HFFc6 (cell line): ENCODE measurements at regions not wholly inside any gene's neighbourhood (a gene's known extent, or its start where the extent isn't known, plus 50 kb on each side); places are given as distances from the start of the nearest gene placed in this dataset.

ENCODE experiments used
- DNase-seq: peaks from one replicate; pipeline ENCODE4 v3.0.0-alpha.2; 2018
- H3K27ac Mint-ChIP-seq: 2 replicates; pipeline ENCODE4 v1.8.0; 2020; ENCODE audit warnings: mild to moderate bottlenecking, mixed read lengths
- H3K27me3 Mint-ChIP-seq: 2 replicates; pipeline ENCODE4 v1.8.0; 2021; ENCODE audit warnings: mild to moderate bottlenecking, moderate library complexity, mixed read lengths; ENCODE audit not compliant: insufficient read depth
- H3K36me3 Mint-ChIP-seq: 2 replicates; pipeline ENCODE4 v1.8.0; 2021; ENCODE audit warnings: low read depth, mixed read lengths
- H3K4me1 Mint-ChIP-seq: 2 replicates; pipeline ENCODE4 v1.8.0; 2020; ENCODE audit warnings: low read depth, mixed read lengths
- H3K4me3 Mint-ChIP-seq: 2 replicates; pipeline ENCODE4 v1.8.0; 2020; ENCODE audit warnings: mild to moderate bottlenecking, moderate library complexity, mixed read lengths
- H3K9me3 Mint-ChIP-seq: 2 replicates; pipeline ENCODE4 v1.8.0; 2020; ENCODE audit warnings: mild to moderate bottlenecking, mixed read lengths
- CTCF ChIP-seq: fragments of 200-600 bp; sonication (generic); IDR thresholded peaks from 2 replicates; pipeline ENCODE4 v1.5.0; 2021; ENCODE audit warnings: antibody characterized with exemption, mild to moderate bottlenecking

GRCh38 chr1:168913711-168914463 lies 184.9 kb upstream of the DPT start:
- Mint-ChIP-seq H3K4me1 (no peaks in the 10 kb centered on the region), H3K36me3 (no peaks in the 10 kb centered on the region), H3K4me3 (no peak overlapping the region), H3K27me3 (no peaks in the 10 kb centered on the region; the same call in 1 of the 2 replicates), H3K27ac (no peak overlapping the region), H3K9me3 (peaks cover 21% of the 10 kb centered on the region)
- DNase-seq: no peak
- no peak for TF ChIP-seq CTCF

GRCh38 chr1:168917309-168917708 lies 188.3 kb upstream of the DPT start:
- Mint-ChIP-seq H3K4me1 (no peaks in the 10 kb centered on the region), H3K27me3 (peaks cover 2% of the 10 kb centered on the region; the same call in 1 of the 2 replicates), H3K4me3 (no peak overlapping the region), H3K9me3 (peaks cover 25% of the 10 kb centered on the region), H3K36me3 (no peaks in the 10 kb centered on the region), H3K27ac (no peak overlapping the region)
- no peak for DNase-seq
- no peak for TF ChIP-seq CTCF

GRCh38 chr1:168917796-168918195 lies 188.7 kb upstream of the ATP1B1 start:
- no peak overlapping the region for H3K27ac Mint-ChIP-seq

GRCh38 chr1:168918860-168919741 lies 187.4 kb upstream of the ATP1B1 start:
- no peaks in the 10 kb centered on the region for H3K4me1 Mint-ChIP-seq
- TF ChIP-seq CTCF: no peak
- peaks cover 23% of the 10 kb centered on the region for H3K9me3 Mint-ChIP-seq
- H3K36me3 Mint-ChIP-seq: no peaks in the 10 kb centered on the region
- H3K27ac Mint-ChIP-seq: no peak overlapping the region
- peaks cover 2% of the 10 kb centered on the region; the same call in 1 of the 2 replicates for H3K27me3 Mint-ChIP-seq
- no peak for DNase-seq
- no peak overlapping the region for H3K4me3 Mint-ChIP-seq

More at GRCh38 chr1:168917796-168918195, 188.7 kb upstream of the ATP1B1 start:
- peaks cover 27% of the 10 kb centered on the region for H3K9me3 Mint-ChIP-seq
- no peak for DNase-seq
- no peak overlapping the region for H3K4me3 Mint-ChIP-seq
- H3K36me3 Mint-ChIP-seq: no peaks in the 10 kb centered on the region
- TF ChIP-seq CTCF: no peak
- H3K27me3 Mint-ChIP-seq: peaks cover 2% of the 10 kb centered on the region; the same call in 1 of the 2 replicates
- H3K4me1 Mint-ChIP-seq: no peaks in the 10 kb centered on the region

GRCh38 chr1:168920456-168921094 lies 185.9 kb upstream of the ATP1B1 start:
- H3K27ac Mint-ChIP-seq: no peak overlapping the region
- H3K36me3 Mint-ChIP-seq: no peaks in the 10 kb centered on the region
- H3K4me1 Mint-ChIP-seq: no peaks in the 10 kb centered on the region
- H3K4me3 Mint-ChIP-seq: no peak overlapping the region
- peaks cover 19% of the 10 kb centered on the region for H3K9me3 Mint-ChIP-seq
- TF ChIP-seq CTCF: no peak
- peaks cover 2% of the 10 kb centered on the region; the same call in 1 of the 2 replicates for H3K27me3 Mint-ChIP-seq
- no peak for DNase-seq
